ENCODE measurements at regions not wholly inside any gene's neighbourhood (a gene's known extent, or its start where the extent isn't known, plus 50 kb on each side); places are given as distances from the start of the nearest gene placed in this dataset.

GRCh38 chr14:51529736-51530135 lies 122.0 kb upstream of the FRMD6 start:
- Histone ChIP-seq H3K9me3 (ENCODE audit: low read length) (no peaks in the 10 kb centered on the region), H2AFZ (ENCODE audit: low read length) (no peak overlapping the region), H3K27ac (ENCODE audit: extremely low read length, insufficient read depth, low read length) (no peak overlapping the region), H3K79me2 (ENCODE audit: insufficient read depth, low read length) (no peaks in the 10 kb centered on the region), H3K27me3 (ENCODE audit: control insufficient read depth in 1 of 2, insufficient read depth in 2 of 2, low read length in 2 of 2) (no peaks in the 10 kb centered on the region), H4K20me1 (ENCODE audit: insufficient read depth, low read length) (no peaks in the 10 kb centered on the region), H3K36me3 (replicated peaks in 1 of 2; ENCODE audit: control insufficient read depth in 1 of 2, insufficient read depth in 2 of 2, low read length in 2 of 2) (no peaks in the 10 kb centered on the region), H3K4me1 (ENCODE audit: insufficient read depth, low read length) (peaks cover 37% of the 10 kb centered on the region), H3K4me3 (replicated peaks in 1 of 3; ENCODE audit: insufficient read depth in 1 of 3, low read depth in 2 of 3, low read length in 3 of 3) (no peak overlapping the region), H3K4me2 (ENCODE audit: low read depth, low read length) (no peak overlapping the region), H3K9ac (ENCODE audit: insufficient read depth, low read depth, low read length) (no peak overlapping the region)
- no peak for DNase-seq (ENCODE audit: low spot score)
- TF ChIP-seq MED1 (CRISPR knock-in tag; IDR thresholded peaks at IDR 0.05) (no peak), ZSCAN31 (CRISPR knock-in tag; IDR thresholded peaks at IDR 0.05; ENCODE audit: low read depth) (no peak), RFX5 (IDR thresholded peaks at IDR 0.05; ENCODE audit: low read depth, low read length) (no peak), SALL1 (CRISPR knock-in tag; IDR thresholded peaks at IDR 0.05) (no peak), RBFOX2 (IDR thresholded peaks at IDR 0.05; ENCODE audit: low read depth, low read length) (no peak), ZNF788 (CRISPR knock-in tag; IDR thresholded peaks at IDR 0.05; ENCODE audit: borderline replicate concordance) (no peak), PHF20 (CRISPR knock-in tag; IDR thresholded peaks at IDR 0.05) (no peak), ZNF256 (CRISPR knock-in tag; conservative IDR thresholded peaks at IDR 0.05) (no peak), PAWR (CRISPR knock-in tag; IDR thresholded peaks at IDR 0.05; ENCODE audit: borderline replicate concordance) (no peak), ZNF576 (CRISPR knock-in tag; IDR thresholded peaks at IDR 0.05) (no peak), ZKSCAN5 (CRISPR knock-in tag; IDR thresholded peaks at IDR 0.05) (no peak), ZNF512B (CRISPR knock-in tag; IDR thresholded peaks at IDR 0.05; ENCODE audit: borderline replicate concordance) (no peak), THRA (CRISPR knock-in tag; IDR thresholded peaks at IDR 0.05; ENCODE audit: borderline replicate concordance) (no peak), ZFX (CRISPR knock-in tag; IDR thresholded peaks at IDR 0.05; ENCODE audit: low read depth) (no peak), NR1H2 (CRISPR knock-in tag; IDR thresholded peaks at IDR 0.05; ENCODE audit: borderline replicate concordance, low read depth) (no peak), ZNF3 (CRISPR knock-in tag; IDR thresholded peaks at IDR 0.05) (no peak), MAF1 (CRISPR knock-in tag; IDR thresholded peaks at IDR 0.05; ENCODE audit: borderline replicate concordance) (no peak), KLF13 (CRISPR knock-in tag; IDR thresholded peaks at IDR 0.05) (no peak), ZNF136 (CRISPR knock-in tag; IDR thresholded peaks at IDR 0.05; ENCODE audit: low read depth) (no peak)
- ChIA-PET POLR2A (no interaction called here), CTCF (ENCODE audit: low intra/inter-chr PET ratio, low total read pairs) (no interaction called here)
- no peak for FAIRE-seq
- intact Hi-C loops (cut with micrococcal nuclease; ENCODE audit: unreplicated experiment), result no loop called here
- BruUV-seq (replicated peaks), result no TSS peak
- no peak for ATAC-seq
- WGBS (ENCODE audit: low lambda C conversion rate), result 0% methylated on average over 1 of the region's 1 CpG
- in situ Hi-C loops (cut with HindIII; ENCODE audit: extremely low pct_ligation_motif_present, low pct_unique_long_range_greater_than_20kb), result no loop called here

All from HepG2 (cell line).